ENCODE measurements at regions not wholly inside any gene's neighbourhood (a gene's known extent, or its start where the extent isn't known, plus 50 kb on each side); places are given as distances from the start of the nearest gene placed in this dataset.
"Not testable (repeated sequence)": the region's sequence is repeated elsewhere in the genome, so short reads cannot be mapped to it uniquely, and the experiment has no call there.

GRCh38 chr14:57057803-57058202, 210.9 kb downstream of the EXOC5 start:
- ChIA-PET CTCF (no interaction called here), POLR2A (no interaction called here)
- H3K27me3 Mint-ChIP-seq (ENCODE audit: low read depth), result peaks cover 7% of the 10 kb centered on the region
- ATAC-seq (no peak), DNase-seq (no peak)
- H3K36me3 Mint-ChIP-seq (ENCODE audit: low read depth), result no peaks in the 10 kb centered on the region
- no peaks in the 10 kb centered on the region for H3K9me3 Mint-ChIP-seq (ENCODE audit: insufficient read depth)
- no peak overlapping the region for H3K27ac Mint-ChIP-seq
- peaks cover 12% of the 10 kb centered on the region for H3K4me1 Mint-ChIP-seq (ENCODE audit: low read depth)
- H3K4me3 Mint-ChIP-seq, result no peak overlapping the region

GRCh38 chr14:57056522-57056921, 212.2 kb downstream of the EXOC5 start:
- H3K9me3 Mint-ChIP-seq (ENCODE audit: insufficient read depth); DNase-seq; ATAC-seq; CTCF ChIA-PET; H3K27ac Mint-ChIP-seq; H3K4me3 Mint-ChIP-seq; POLR2A ChIA-PET; H3K27me3 Mint-ChIP-seq (ENCODE audit: low read depth); H3K36me3 Mint-ChIP-seq (ENCODE audit: low read depth): not testable (repeated sequence)
- peaks cover 12% of the 10 kb centered on the region for H3K4me1 Mint-ChIP-seq (ENCODE audit: low read depth)

DNA sequence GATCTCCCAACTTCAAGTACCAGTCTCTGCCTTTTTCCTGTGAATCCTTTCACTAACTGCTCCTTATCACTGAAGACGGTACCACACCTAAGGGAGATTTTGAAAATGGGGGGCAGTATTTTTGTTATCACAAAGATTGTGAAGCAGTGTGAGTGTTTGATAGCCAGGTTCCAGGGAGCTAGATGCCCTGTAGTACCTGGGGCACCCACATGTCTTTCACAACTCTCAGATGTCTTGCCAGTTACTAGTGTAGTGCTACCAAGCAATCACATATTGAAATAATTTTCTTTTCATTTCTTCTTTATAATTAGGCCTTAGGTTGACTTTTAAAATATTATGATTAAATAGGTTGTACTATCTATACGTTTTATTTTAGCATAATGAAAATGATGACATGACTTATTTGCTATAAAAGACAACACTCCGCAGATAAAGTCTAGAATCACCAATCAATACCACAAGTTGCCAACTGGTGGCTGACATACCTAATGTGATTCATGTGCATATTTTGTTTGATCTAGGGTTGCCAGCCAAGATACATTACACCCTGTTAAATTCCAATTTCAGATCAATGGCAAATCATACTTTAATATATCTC, 215.9 kb downstream of the EXOC5 start:
- ChIA-PET POLR2A (no interaction called here), CTCF (no interaction called here)
- H3K9me3 Mint-ChIP-seq (ENCODE audit: insufficient read depth), result no peaks in the 10 kb centered on the region
- H3K27ac Mint-ChIP-seq, result no peak overlapping the region
- ATAC-seq, result no peak
- no peak for DNase-seq
- H3K36me3 Mint-ChIP-seq (ENCODE audit: low read depth), result no peaks in the 10 kb centered on the region
- H3K27me3 Mint-ChIP-seq (ENCODE audit: low read depth), result no peaks in the 10 kb centered on the region
- no peak overlapping the region for H3K4me3 Mint-ChIP-seq
- no peaks in the 10 kb centered on the region for H3K4me1 Mint-ChIP-seq (ENCODE audit: low read depth)

- H3K4me3 Mint-ChIP-seq, result no peak overlapping the region
- no peaks in the 10 kb centered on the region for H3K9me3 Mint-ChIP-seq (ENCODE audit: insufficient read depth)
- no peaks in the 10 kb centered on the region for H3K36me3 Mint-ChIP-seq (ENCODE audit: low read depth)
- H3K27me3 Mint-ChIP-seq (ENCODE audit: low read depth), result no peaks in the 10 kb centered on the region
- H3K27ac Mint-ChIP-seq, result no peak overlapping the region
- no peak for ATAC-seq
- H3K4me1 Mint-ChIP-seq (ENCODE audit: low read depth), result no peaks in the 10 kb centered on the region
- POLR2A ChIA-PET, result no interaction called here
- CTCF ChIA-PET, result no interaction called here
- no peak for DNase-seq
These were observed 217.1 kb downstream of the EXOC5 start for GRCh38 chr14:57051633-57052032.

DNA sequence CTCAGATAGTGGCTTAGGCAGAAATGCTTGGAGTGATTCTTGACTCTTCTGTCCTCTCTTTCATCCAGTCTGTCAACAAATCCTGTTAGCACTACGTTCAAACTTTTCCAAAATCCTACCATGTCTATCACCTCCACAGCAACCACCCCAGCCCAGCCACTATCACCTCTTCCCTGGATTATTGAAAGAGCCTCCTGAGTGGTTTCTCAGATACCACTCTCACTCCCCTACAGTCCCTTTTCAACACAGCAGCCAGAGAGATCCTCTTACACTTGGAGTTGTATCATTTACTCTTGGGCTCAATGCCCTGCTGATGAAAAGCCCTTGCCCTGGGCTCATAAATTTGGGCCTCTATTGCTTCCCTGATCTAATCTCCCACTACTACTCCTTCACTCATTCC, 218.9 kb downstream of the EXOC5 start:
- POLR2A ChIA-PET, result no interaction called here
- Mint-ChIP-seq H3K36me3 (ENCODE audit: low read depth) (no peaks in the 10 kb centered on the region), H3K27me3 (ENCODE audit: low read depth) (no peaks in the 10 kb centered on the region), H3K27ac (no peak overlapping the region), H3K9me3 (ENCODE audit: insufficient read depth) (no peaks in the 10 kb centered on the region), H3K4me3 (no peak overlapping the region), H3K4me1 (ENCODE audit: low read depth) (no peaks in the 10 kb centered on the region)
- no peak for ATAC-seq
- DNase-seq, result no peak
- CTCF ChIA-PET, result no interaction called here

- Mint-ChIP-seq H3K9me3 (ENCODE audit: insufficient read depth) (no peaks in the 10 kb centered on the region), H3K4me3 (no peak overlapping the region), H3K4me1 (ENCODE audit: low read depth) (no peaks in the 10 kb centered on the region), H3K27me3 (ENCODE audit: low read depth) (peaks cover 2% of the 10 kb centered on the region), H3K27ac (no peak overlapping the region), H3K36me3 (ENCODE audit: low read depth) (no peaks in the 10 kb centered on the region)
- DNase-seq (no peak), ATAC-seq (no peak)
- ChIA-PET POLR2A (no interaction called here), CTCF (no interaction called here)
These were observed 222.5 kb downstream of the EXOC5 start for GRCh38 chr14:57046175-57046574.

DNA sequence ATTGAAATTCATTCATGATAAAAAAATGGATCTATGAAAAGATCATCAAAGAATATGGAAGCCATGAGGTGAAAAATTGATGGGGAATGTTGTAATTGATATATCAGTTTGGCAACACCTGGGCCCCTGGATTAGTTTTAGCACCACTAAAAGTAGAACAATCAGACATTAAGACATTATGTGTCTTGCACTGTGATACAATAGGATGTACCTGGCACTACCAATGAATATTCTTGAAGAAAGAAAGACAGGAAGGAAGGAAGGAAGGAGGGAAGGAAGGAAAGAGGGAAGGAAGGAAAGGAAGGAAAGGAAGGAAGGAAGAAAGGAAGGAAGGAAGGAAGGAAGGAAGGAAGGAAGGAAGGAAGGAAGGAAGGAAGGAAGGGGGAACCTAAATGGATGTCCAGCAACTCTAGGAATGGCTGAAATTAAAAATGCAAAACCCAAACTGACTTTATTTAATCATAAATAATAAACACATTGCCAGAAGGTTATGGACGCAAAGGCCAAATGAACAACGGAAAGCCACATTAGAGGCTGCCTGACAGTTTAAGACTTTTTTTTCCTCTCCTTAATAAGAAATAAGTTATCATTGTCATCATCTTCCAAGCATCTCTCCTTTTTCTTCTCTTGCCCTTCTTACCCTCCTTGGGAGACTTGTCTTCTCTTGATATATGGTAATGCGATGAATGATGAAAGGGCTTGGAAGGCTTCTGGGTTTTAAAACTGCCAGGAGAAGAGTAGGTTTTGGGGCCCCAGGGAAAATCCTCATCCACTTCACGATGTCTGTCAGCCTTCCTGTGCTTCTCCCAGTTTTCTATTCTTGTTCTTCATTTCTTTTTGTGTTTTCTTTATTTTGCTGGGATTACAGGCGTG, 224.4 kb downstream of the EXOC5 start:
- H3K4me3 Mint-ChIP-seq; ATAC-seq; H3K36me3 Mint-ChIP-seq (ENCODE audit: low read depth); H3K27me3 Mint-ChIP-seq (ENCODE audit: low read depth); H3K27ac Mint-ChIP-seq; CTCF ChIA-PET; DNase-seq; POLR2A ChIA-PET; H3K9me3 Mint-ChIP-seq (ENCODE audit: insufficient read depth); H3K4me1 Mint-ChIP-seq (ENCODE audit: low read depth): not testable (repeated sequence)

- H3K36me3 Mint-ChIP-seq (ENCODE audit: low read depth), result no peaks in the 10 kb centered on the region
- ChIA-PET POLR2A (no interaction called here), CTCF (no interaction called here)
- H3K4me1 Mint-ChIP-seq (ENCODE audit: low read depth), result no peaks in the 10 kb centered on the region
- no peak for DNase-seq
- ATAC-seq, result no peak
- peaks cover 2% of the 10 kb centered on the region for H3K27me3 Mint-ChIP-seq (ENCODE audit: low read depth)
- no peak overlapping the region for H3K4me3 Mint-ChIP-seq
- H3K9me3 Mint-ChIP-seq (ENCODE audit: insufficient read depth), result no peaks in the 10 kb centered on the region
- H3K27ac Mint-ChIP-seq, result no peak overlapping the region
These were observed 228.4 kb upstream of the OTX2 start for GRCh38 chr14:57038689-57039088.

DNA sequence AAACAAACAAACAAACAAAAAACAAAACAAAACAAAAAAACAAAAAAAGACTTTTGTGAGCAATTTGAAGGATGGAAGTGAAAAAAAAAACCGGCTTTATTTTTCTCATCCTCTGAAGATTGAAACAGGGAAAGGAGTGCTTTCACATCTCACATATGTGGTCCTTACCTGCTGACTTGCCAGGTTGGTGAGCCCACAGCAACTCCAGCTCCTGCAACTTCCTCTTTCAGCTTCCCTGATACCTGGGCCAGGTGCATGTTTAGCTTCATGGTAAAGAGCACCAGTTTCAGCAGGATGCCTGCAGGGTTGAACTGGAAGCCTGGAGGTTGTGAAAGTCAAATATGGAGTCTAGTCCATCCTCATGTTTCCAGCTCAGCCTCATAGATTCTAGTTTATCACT, 221.2 kb upstream of the OTX2 start:
- no peaks in the 10 kb centered on the region for H3K36me3 Mint-ChIP-seq (ENCODE audit: low read depth)
- H3K4me1 Mint-ChIP-seq (ENCODE audit: low read depth), result no peaks in the 10 kb centered on the region
- no peak overlapping the region for H3K4me3 Mint-ChIP-seq
- no peaks in the 10 kb centered on the region for H3K9me3 Mint-ChIP-seq (ENCODE audit: insufficient read depth)
- ChIA-PET CTCF (no interaction called here), POLR2A (no interaction called here)
- no peak for DNase-seq
- no peaks in the 10 kb centered on the region for H3K27me3 Mint-ChIP-seq (ENCODE audit: low read depth)
- ATAC-seq, result no peak
- no peak overlapping the region for H3K27ac Mint-ChIP-seq

DNA sequence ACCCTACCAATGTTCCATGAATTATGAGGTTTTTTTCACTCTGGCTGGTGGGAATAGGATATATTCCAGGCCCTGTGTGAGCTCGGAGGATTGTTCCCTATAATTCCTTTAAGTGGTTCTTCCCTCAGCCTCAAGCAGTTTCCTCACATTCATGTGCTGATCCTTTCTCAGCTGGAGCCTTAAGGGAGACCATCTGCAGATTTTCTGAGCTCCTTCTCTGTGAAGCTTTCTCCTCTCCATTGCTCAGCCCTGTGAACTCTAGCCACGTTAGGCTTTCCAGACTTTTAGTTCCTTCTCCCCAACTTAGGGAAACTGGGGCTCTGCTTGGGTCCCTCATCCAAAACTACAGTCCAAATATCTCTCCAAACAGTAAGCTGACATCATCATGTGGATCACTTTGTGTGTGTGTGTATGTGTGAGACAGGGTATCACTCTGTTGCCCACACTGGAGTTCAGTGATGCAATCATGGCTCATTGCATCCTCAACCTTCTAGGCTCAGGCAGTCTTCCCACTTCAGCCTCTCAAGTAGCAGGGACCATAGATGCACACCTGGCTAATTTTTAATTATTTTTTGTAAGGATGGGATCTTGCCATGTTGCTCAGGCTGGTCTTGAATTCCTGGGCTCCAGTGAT, 219.5 kb upstream of the OTX2 start:
- DNase-seq, result no peak
- Mint-ChIP-seq H3K27ac (no peak overlapping the region), H3K9me3 (ENCODE audit: insufficient read depth) (no peaks in the 10 kb centered on the region), H3K36me3 (ENCODE audit: low read depth) (no peaks in the 10 kb centered on the region), H3K4me3 (no peak overlapping the region), H3K27me3 (ENCODE audit: low read depth) (no peaks in the 10 kb centered on the region), H3K4me1 (ENCODE audit: low read depth) (no peaks in the 10 kb centered on the region)
- CTCF ChIA-PET, result no interaction called here
- ATAC-seq, result no peak
- POLR2A ChIA-PET, result no interaction called here

DNA sequence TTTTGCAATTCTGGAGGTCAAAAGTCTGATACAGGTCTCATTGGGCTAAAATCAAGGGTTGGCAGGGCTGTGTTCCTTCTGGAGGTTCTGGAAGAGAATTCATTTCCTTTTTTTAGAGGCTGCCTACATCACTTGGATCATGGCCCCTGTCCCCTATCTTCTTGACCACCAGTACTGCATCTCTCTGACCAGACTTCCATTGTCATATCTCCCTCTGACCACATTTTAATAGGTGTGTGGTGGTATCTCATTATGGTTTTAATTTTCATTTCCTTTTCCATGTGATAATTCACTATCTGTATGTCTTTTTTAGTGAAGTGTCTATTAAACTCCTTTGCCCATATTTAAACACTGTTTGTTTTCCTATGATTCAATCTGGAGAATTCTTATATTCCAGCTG, 215.2 kb upstream of the OTX2 start:
- ChIA-PET CTCF (no interaction called here), POLR2A (no interaction called here)

GRCh38 chr14:57022608-57023007, 212.3 kb upstream of the OTX2 start:
- Mint-ChIP-seq H3K27ac (no peak overlapping the region), H3K9me3 (ENCODE audit: insufficient read depth) (no peaks in the 10 kb centered on the region), H3K27me3 (ENCODE audit: low read depth) (no peaks in the 10 kb centered on the region), H3K36me3 (ENCODE audit: low read depth) (no peaks in the 10 kb centered on the region), H3K4me1 (ENCODE audit: low read depth) (no peaks in the 10 kb centered on the region), H3K4me3 (no peak overlapping the region)
- CTCF ChIA-PET, result no interaction called here
- POLR2A ChIA-PET, result no interaction called here
- ATAC-seq, result no peak
- DNase-seq, result no peak

More for the DNA sequence above, 215.2 kb upstream of the OTX2 start:
- Mint-ChIP-seq H3K27me3 (ENCODE audit: low read depth) (no peaks in the 10 kb centered on the region), H3K36me3 (ENCODE audit: low read depth) (no peaks in the 10 kb centered on the region), H3K9me3 (ENCODE audit: insufficient read depth) (no peaks in the 10 kb centered on the region), H3K27ac (no peak overlapping the region), H3K4me1 (ENCODE audit: low read depth) (no peaks in the 10 kb centered on the region), H3K4me3 (no peak overlapping the region)
- DNase-seq (no peak), ATAC-seq (no peak)
